ENCODE measurements at regions not wholly inside any gene's neighbourhood (a gene's known extent, or its start where the extent isn't known, plus 50 kb on each side); places are given as distances from the start of the nearest gene placed in this dataset.
"Not testable (repeated sequence)": the region's sequence is repeated elsewhere in the genome, so short reads cannot be mapped to it uniquely, and the experiment has no call there.

DNA sequence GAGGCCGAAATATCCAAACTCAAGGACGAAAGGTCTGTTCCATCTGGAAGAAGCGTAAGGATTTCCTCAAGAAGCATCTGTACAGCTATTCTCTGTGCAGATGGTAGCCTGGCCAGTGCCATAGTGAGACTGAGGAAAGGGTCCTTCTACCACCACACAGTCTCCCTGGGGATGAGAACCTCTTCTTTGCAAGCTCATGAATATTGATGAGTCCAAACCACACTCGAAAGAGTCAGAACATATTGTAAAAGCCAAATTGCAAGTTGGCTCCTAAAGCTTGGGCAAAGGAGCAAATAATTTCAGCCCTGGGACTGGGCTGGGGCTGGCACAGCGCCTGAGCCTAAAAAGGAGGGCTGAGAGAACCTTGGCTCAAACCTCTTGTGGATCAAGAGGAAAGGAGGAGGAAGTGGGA is 66.1 kb upstream of the PIP4K2A start:
- no peak for TF ChIP-seq EZH2 (IDR thresholded peaks at IDR 0.05; ENCODE audit: low read depth)
- TF ChIP-seq, protein P1, sequence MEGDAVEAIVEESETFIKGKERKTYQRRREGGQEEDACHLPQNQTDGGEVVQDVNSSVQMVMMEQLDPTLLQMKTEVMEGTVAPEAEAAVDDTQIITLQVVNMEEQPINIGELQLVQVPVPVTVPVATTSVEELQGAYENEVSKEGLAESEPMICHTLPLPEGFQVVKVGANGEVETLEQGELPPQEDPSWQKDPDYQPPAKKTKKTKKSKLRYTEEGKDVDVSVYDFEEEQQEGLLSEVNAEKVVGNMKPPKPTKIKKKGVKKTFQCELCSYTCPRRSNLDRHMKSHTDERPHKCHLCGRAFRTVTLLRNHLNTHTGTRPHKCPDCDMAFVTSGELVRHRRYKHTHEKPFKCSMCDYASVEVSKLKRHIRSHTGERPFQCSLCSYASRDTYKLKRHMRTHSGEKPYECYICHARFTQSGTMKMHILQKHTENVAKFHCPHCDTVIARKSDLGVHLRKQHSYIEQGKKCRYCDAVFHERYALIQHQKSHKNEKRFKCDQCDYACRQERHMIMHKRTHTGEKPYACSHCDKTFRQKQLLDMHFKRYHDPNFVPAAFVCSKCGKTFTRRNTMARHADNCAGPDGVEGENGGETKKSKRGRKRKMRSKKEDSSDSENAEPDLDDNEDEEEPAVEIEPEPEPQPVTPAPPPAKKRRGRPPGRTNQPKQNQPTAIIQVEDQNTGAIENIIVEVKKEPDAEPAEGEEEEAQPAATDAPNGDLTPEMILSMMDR (conservative IDR thresholded peaks at IDR 0.05): no peak
- Histone ChIP-seq H3K4me2 (no peak overlapping the region), H4K20me1 (ENCODE audit: insufficient read depth) (no peaks in the 10 kb centered on the region), H3K36me3 (ENCODE audit: low read depth) (no peaks in the 10 kb centered on the region), H3K9me2 (ENCODE audit: insufficient read depth) (no peaks in the 10 kb centered on the region), H3F3A (ENCODE audit: insufficient read depth, low read depth) (no peaks in the 10 kb centered on the region), H3K9me3 (ENCODE audit: insufficient read depth, low read depth) (no peaks in the 10 kb centered on the region), H3K4me1 (replicated peaks; ENCODE audit: insufficient read depth) (no peaks in the 10 kb centered on the region), H3K79me2 (ENCODE audit: low read depth) (no peaks in the 10 kb centered on the region), H3K27me3 (ENCODE audit: insufficient read depth, low read depth) (no peaks in the 10 kb centered on the region), H3K27ac (no peak overlapping the region), H3K4me3 (no peak overlapping the region), H2AFZ (no peak overlapping the region)
- ChIA-PET CTCF (no interaction called here), POLR2A (ENCODE audit: unreplicated experiment) (no interaction called here)
- DNase-seq: no peak
- intact Hi-C loops (cut with micrococcal nuclease; ENCODE audit: unreplicated experiment): no loop called here
- no TSS peak for BruUV-seq (replicated peaks)

DNA sequence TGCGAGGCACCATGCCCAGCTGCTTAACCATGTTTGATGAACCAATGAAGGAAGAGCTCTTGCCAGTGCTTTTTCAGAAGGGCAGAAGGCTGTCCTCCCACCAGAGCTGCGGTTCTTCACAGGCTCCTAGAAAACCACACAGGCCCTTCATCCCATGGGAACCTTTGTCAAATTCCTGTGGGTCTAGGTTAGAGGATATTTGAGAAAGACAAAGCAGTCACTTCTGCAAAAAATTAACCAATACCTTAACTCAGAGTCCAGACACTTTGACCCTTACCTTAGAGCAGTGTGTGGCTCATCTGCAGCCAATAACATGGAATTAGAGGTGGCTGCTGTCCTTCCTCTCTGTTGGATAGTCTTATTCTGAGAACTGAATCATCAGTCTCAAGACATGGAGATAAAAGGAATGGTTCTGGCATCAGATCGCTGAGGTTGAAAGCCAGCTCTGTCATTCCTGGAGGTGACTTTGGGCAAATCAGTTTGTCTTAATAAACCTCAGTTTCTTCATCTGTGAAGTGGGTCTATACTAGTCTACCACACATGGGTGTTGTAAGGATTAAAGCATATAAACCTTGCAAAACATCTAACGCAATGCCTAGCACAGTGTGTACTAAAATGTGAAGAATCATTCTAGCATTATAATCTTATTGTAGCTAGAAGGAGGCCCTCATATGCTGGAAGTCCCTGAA is 65.1 kb upstream of the PIP4K2A start:
- H4K20me1 ChIP-seq (ENCODE audit: insufficient read depth): no peaks in the 10 kb centered on the region
- no peak overlapping the region for H3K4me2 ChIP-seq
- ChIA-PET POLR2A (ENCODE audit: unreplicated experiment) (interaction anchor here (0.6 kb wide), 1 partner anchor 98 kb away, joined by 3 read pairs; no protein-coding TSS in a partner anchor), CTCF (no interaction called here)
- no peaks in the 10 kb centered on the region for H3K9me2 ChIP-seq (ENCODE audit: insufficient read depth)
- H3K4me3 ChIP-seq: no peak overlapping the region
- H3K36me3 ChIP-seq (ENCODE audit: low read depth): no peaks in the 10 kb centered on the region
- no peaks in the 10 kb centered on the region for H3K4me1 ChIP-seq (replicated peaks; ENCODE audit: insufficient read depth)
- H2AFZ ChIP-seq: no peak overlapping the region
- H3K9me3 ChIP-seq (ENCODE audit: insufficient read depth, low read depth): no peaks in the 10 kb centered on the region
- H3K79me2 ChIP-seq (ENCODE audit: low read depth): no peaks in the 10 kb centered on the region
- H3F3A ChIP-seq (ENCODE audit: insufficient read depth, low read depth): no peaks in the 10 kb centered on the region
- no peak for DNase-seq
- intact Hi-C loops (cut with micrococcal nuclease; ENCODE audit: unreplicated experiment): no loop called here
- BruUV-seq (replicated peaks): no TSS peak
- TF ChIP-seq, protein P1 (conservative IDR thresholded peaks at IDR 0.05): no peak
- TF ChIP-seq EZH2 (IDR thresholded peaks at IDR 0.05; ENCODE audit: low read depth): no peak
- H3K27ac ChIP-seq: no peak overlapping the region
- H3K27me3 ChIP-seq (ENCODE audit: insufficient read depth, low read depth): no peaks in the 10 kb centered on the region

DNA sequence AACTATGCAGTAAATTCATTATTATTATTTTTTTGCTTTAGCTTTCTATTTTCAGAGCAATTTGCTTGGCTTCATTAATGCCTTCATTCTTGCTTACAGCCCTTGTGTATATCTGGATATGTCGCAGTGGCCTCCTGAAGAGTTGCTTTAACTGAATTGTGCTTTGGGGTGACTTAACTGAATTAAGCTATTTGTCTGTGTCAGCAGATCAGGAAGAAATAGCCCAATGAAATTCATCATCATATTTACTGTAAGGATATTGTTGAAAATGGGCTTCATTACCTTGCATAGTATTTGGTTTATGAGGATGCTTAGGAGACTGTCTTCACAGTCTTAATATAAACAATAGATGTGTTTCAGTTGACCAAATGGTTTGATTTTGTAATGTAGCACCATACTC is 59.7 kb upstream of the PIP4K2A start:
- Histone ChIP-seq H3K79me2 (ENCODE audit: low read depth) (no peaks in the 10 kb centered on the region), H3K27me3 (ENCODE audit: insufficient read depth, low read depth) (no peaks in the 10 kb centered on the region), H3K4me1 (replicated peaks; ENCODE audit: insufficient read depth) (no peaks in the 10 kb centered on the region), H2AFZ (no peak overlapping the region), H3F3A (ENCODE audit: insufficient read depth, low read depth) (no peaks in the 10 kb centered on the region), H3K27ac (no peak overlapping the region), H4K20me1 (ENCODE audit: insufficient read depth) (no peaks in the 10 kb centered on the region), H3K9me3 (ENCODE audit: insufficient read depth, low read depth) (no peaks in the 10 kb centered on the region), H3K4me3 (no peak overlapping the region), H3K4me2 (no peak overlapping the region), H3K36me3 (ENCODE audit: low read depth) (no peaks in the 10 kb centered on the region), H3K9me2 (ENCODE audit: insufficient read depth) (no peaks in the 10 kb centered on the region)
- POLR2A ChIA-PET (ENCODE audit: unreplicated experiment): no interaction called here
- BruUV-seq (replicated peaks): no TSS peak
- CTCF ChIA-PET: no interaction called here
- TF ChIP-seq EZH2 (IDR thresholded peaks at IDR 0.05; ENCODE audit: low read depth): no peak
- TF ChIP-seq, protein P1 (conservative IDR thresholded peaks at IDR 0.05): no peak
- intact Hi-C loops (cut with micrococcal nuclease; ENCODE audit: unreplicated experiment): no loop called here
- DNase-seq: no peak

DNA sequence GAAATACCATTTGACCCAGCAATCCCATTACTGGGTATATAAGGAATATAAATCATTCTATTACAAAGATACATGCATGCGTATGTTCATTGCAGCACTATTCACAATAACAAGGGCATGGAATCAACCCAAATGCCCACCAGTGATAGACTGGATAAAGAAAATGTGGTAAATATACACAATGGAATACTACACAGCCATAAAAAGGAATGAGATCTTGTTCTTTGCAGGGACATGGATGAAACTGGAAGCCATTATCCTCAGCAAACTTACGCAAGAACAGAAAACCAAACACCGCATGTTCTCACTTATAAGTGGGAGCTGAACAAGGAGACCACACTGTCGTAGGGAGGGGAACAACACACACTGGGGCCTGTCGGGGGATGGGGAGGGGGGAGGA is 57.3 kb upstream of the PIP4K2A start:
- POLR2A ChIA-PET (ENCODE audit: unreplicated experiment); CTCF ChIA-PET; H3K27me3 ChIP-seq (ENCODE audit: insufficient read depth, low read depth); H3F3A ChIP-seq (ENCODE audit: insufficient read depth, low read depth); H3K36me3 ChIP-seq (ENCODE audit: low read depth); H3K27ac ChIP-seq; H4K20me1 ChIP-seq (ENCODE audit: insufficient read depth); intact Hi-C loops (cut with micrococcal nuclease; ENCODE audit: unreplicated experiment); H3K4me2 ChIP-seq; H3K79me2 ChIP-seq (ENCODE audit: low read depth); H3K4me1 ChIP-seq (replicated peaks; ENCODE audit: insufficient read depth); H3K4me3 ChIP-seq; H3K9me3 ChIP-seq (ENCODE audit: insufficient read depth, low read depth); H2AFZ ChIP-seq; H3K9me2 ChIP-seq (ENCODE audit: insufficient read depth); BruUV-seq (replicated peaks); DNase-seq: not testable (repeated sequence)

Measured in PC-9 (cell line).